ENCODE measurements at regions not wholly inside any gene's neighbourhood (a gene's known extent, or its start where the extent isn't known, plus 50 kb on each side); places are given as distances from the start of the nearest gene placed in this dataset.

GRCh38 chr14:31920989-31921650, 156.0 kb upstream of the ARHGAP5 start:
- TF ChIP-seq CTCF (conservative IDR thresholded peaks at IDR 0.05 in 1 of 2, IDR thresholded peaks at IDR 0.05 in 1 of 2; ENCODE audit: low read depth in 1 of 2, low read length in 2 of 2) = no peak
- no peak for TF ChIP-seq EZH2 (IDR thresholded peaks at IDR 0.05; ENCODE audit: low read length, missing control alignments)

All from fibroblast of lung (primary cell).